ENCODE measurements at regions not wholly inside any gene's neighbourhood (a gene's known extent, or its start where the extent isn't known, plus 50 kb on each side); places are given as distances from the start of the nearest gene placed in this dataset.

DNA sequence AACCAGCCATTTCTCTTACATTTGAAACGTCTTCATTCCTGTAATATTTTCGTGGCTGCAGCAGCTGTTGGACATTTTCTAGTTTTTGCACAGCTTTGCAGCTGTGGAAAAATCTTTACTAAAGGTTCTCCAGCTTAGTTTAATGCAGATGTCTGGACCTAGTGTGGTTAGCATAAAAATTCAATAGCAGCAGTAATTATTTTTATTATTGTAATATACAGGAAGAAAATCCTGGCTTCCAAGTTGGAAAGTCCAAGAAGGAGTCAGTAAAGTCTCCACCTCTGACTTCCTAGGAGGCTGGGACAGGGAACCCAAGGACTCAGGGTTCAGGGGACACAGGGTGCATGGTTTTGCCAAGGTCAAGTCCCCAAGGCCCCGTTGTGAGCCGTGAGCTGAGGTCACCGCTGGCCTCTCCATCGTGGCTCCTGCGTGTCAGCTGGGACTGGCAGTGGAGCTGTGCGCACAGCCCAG is 230.6 kb downstream of the FNDC1 start:
- TF ChIP-seq SUZ12 (IDR thresholded peaks at IDR 0.05; ENCODE audit: extremely low read depth, insufficient read depth, insufficient read length) (no peak), ZNF274 (IDR thresholded peaks at IDR 0.05; ENCODE audit: low read depth, low read length) (no peak), YY1 (IDR thresholded peaks at IDR 0.05; ENCODE audit: insufficient read depth, insufficient read length) (no peak)

Measured in NT2/D1 (cell line).